ENCODE measurements at regions not wholly inside any gene's neighbourhood (a gene's known extent, or its start where the extent isn't known, plus 50 kb on each side); places are given as distances from the start of the nearest gene placed in this dataset.

GRCh38 chr2:177315364-177315763 lies 50.8 kb upstream of the NFE2L2 start:
- TF ChIP-seq CTCF (IDR thresholded peaks at IDR 0.05) (no peak), ZFX (IDR thresholded peaks at IDR 0.05; ENCODE audit: borderline replicate concordance) (no peak)

Measured in 22Rv1 (cell line).